ENCODE measurements at regions not wholly inside any gene's neighbourhood (a gene's known extent, or its start where the extent isn't known, plus 50 kb on each side); places are given as distances from the start of the nearest gene placed in this dataset.
"Not testable (repeated sequence)": the region's sequence is repeated elsewhere in the genome, so short reads cannot be mapped to it uniquely, and the experiment has no call there.

DNA sequence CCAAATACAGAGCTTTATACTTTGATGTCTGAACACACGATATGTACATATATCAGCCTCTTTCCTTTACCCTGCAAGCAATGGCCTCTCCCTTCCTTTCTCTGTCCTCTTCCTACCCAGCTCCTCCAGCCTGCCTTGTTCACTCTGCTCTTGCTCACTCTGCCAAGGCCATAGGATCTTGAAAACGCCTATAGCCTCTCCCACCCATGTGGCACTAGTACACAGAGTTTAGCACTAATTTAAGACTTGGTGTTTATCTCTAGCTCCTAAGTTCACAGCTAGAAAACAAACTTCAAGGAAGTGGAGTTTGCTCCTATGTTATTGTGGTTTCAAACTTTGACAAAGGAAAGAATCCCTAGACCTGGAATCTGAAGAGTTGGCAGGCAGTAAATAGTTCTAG lies 225.0 kb upstream of the RUNX1 start:
- Histone ChIP-seq H3K27me3 (ENCODE audit: control insufficient read depth in 5 of 5, insufficient read depth in 4 of 5, low read length in 5 of 5) (no peaks in the 10 kb centered on the region), H3K27ac (ENCODE audit: low read depth, low read length) (no peak overlapping the region), H3K36me3 (ENCODE audit: control insufficient read depth in 5 of 5, insufficient read depth in 5 of 5, low read length in 5 of 5) (no peaks in the 10 kb centered on the region), H3K4me1 (ENCODE audit: control insufficient read depth in 5 of 5, insufficient read depth in 5 of 5, low read length in 5 of 5) (no peaks in the 10 kb centered on the region), H3K9me3 (ENCODE audit: control insufficient read depth in 5 of 5, low read length in 5 of 5) (peaks cover 0 to 3% (median 0%) of the 10 kb centered on the region in 5 donors), H3K4me3 (ENCODE audit: low read depth in 1 of 5, low read length in 5 of 5) (no peak overlapping the region), H3K9ac (ENCODE audit: low read length in 5 of 5) (no peak overlapping the region)

GRCh38 chr21:35273333-35273732 lies 224.2 kb upstream of the RUNX1 start:
- no peaks in the 10 kb centered on the region for H3K9me3 ChIP-seq (ENCODE audit: control insufficient read depth in 5 of 5, low read length in 5 of 5)
- no peaks in the 10 kb centered on the region for H3K27me3 ChIP-seq (ENCODE audit: control insufficient read depth in 5 of 5, insufficient read depth in 4 of 5, low read length in 5 of 5)
- H3K27ac ChIP-seq (ENCODE audit: low read depth, low read length): no peak overlapping the region
- H3K36me3 ChIP-seq (ENCODE audit: control insufficient read depth in 5 of 5, insufficient read depth in 5 of 5, low read length in 5 of 5): no peaks in the 10 kb centered on the region
- no peaks in the 10 kb centered on the region for H3K4me1 ChIP-seq (ENCODE audit: control insufficient read depth in 5 of 5, insufficient read depth in 5 of 5, low read length in 5 of 5)
- H3K4me3 ChIP-seq (ENCODE audit: low read depth in 1 of 5, low read length in 5 of 5): no peak overlapping the region
- no peak overlapping the region for H3K9ac ChIP-seq (ENCODE audit: low read length in 5 of 5)

DNA sequence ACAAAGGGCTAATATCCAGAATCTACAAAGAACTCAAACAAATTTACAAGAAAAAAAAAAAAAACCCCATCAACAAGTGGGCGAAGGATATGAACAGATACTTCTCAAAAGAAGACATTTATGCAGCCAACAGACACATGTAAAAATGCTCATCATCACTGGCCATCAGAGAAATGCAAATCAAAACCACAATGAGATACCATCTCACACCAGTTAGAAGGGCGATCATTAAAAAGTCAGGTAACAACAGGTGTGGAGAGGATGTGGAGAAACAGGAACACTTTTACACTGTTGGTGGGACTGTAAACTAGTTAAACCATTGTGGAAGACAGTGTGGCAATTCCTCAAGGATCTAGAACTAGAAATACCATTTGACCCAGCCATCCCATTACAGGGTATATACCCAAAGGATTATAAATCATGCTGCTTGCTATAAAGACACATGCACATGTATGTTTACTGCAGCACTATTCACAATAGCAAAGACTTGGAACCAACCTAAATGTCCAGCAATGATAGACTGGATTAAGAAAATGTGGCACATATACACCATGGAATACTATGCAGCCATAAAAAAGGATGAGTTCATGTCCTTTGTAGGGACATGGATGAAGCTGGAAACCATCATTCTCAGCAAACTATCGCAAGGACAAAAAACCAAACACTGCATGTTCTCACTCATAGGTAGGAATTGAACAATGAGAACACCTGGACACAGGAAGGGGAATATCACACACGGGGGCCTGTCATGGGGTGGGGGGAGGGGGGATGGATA lies 222.4 kb upstream of the RUNX1 start:
- H3K9me3 ChIP-seq (ENCODE audit: control insufficient read depth in 5 of 5, low read length in 5 of 5); H3K4me3 ChIP-seq (ENCODE audit: low read depth in 1 of 5, low read length in 5 of 5); H3K36me3 ChIP-seq (ENCODE audit: control insufficient read depth in 5 of 5, insufficient read depth in 5 of 5, low read length in 5 of 5); H3K4me1 ChIP-seq (ENCODE audit: control insufficient read depth in 5 of 5, insufficient read depth in 5 of 5, low read length in 5 of 5); H3K27ac ChIP-seq (ENCODE audit: low read depth, low read length); H3K27me3 ChIP-seq (ENCODE audit: control insufficient read depth in 5 of 5, insufficient read depth in 4 of 5, low read length in 5 of 5); H3K9ac ChIP-seq (ENCODE audit: low read length in 5 of 5): not testable (repeated sequence)

DNA sequence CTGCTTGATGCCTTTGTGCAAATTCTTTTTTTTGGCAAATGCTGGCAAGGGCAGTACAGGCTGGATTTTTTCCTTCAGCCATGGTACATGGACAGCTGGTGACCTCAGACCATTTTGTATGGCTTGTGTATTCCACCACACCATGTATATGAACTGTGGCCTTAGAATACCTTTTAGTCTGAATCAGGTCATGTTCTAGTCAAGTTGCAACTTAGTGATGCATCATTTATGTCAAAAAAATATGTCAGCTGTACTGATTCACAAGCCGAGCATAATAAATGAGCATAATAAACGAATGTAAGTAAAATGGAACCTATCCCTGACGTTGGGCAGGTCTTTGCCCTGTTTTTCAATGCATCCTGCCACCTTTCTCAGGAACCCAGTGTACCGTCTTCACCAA lies 219.7 kb upstream of the RUNX1 start:
- Histone ChIP-seq H3K9ac (ENCODE audit: low read length in 5 of 5) (no peak overlapping the region), H3K4me3 (ENCODE audit: low read depth in 1 of 5, low read length in 5 of 5) (no peak overlapping the region), H3K4me1 (ENCODE audit: control insufficient read depth in 5 of 5, insufficient read depth in 5 of 5, low read length in 5 of 5) (no peaks in the 10 kb centered on the region), H3K27me3 (ENCODE audit: control insufficient read depth in 5 of 5, insufficient read depth in 4 of 5, low read length in 5 of 5) (no peaks in the 10 kb centered on the region), H3K36me3 (ENCODE audit: control insufficient read depth in 5 of 5, insufficient read depth in 5 of 5, low read length in 5 of 5) (no peaks in the 10 kb centered on the region), H3K9me3 (ENCODE audit: control insufficient read depth in 5 of 5, low read length in 5 of 5) (no peaks in the 10 kb centered on the region), H3K27ac (ENCODE audit: low read depth, low read length) (no peak overlapping the region)

GRCh38 chr21:35268261-35268660 lies 219.2 kb upstream of the RUNX1 start:
- H3K9ac ChIP-seq (ENCODE audit: low read length in 5 of 5): no peak overlapping the region
- H3K4me3 ChIP-seq (ENCODE audit: low read depth in 1 of 5, low read length in 5 of 5): no peak overlapping the region
- no peaks in the 10 kb centered on the region for H3K36me3 ChIP-seq (ENCODE audit: control insufficient read depth in 5 of 5, insufficient read depth in 5 of 5, low read length in 5 of 5)
- H3K9me3 ChIP-seq (ENCODE audit: control insufficient read depth in 5 of 5, low read length in 5 of 5): no peaks in the 10 kb centered on the region
- H3K4me1 ChIP-seq (ENCODE audit: control insufficient read depth in 5 of 5, insufficient read depth in 5 of 5, low read length in 5 of 5): no peaks in the 10 kb centered on the region
- H3K27me3 ChIP-seq (ENCODE audit: control insufficient read depth in 5 of 5, insufficient read depth in 4 of 5, low read length in 5 of 5): no peaks in the 10 kb centered on the region
- no peak overlapping the region for H3K27ac ChIP-seq (ENCODE audit: low read depth, low read length)

DNA sequence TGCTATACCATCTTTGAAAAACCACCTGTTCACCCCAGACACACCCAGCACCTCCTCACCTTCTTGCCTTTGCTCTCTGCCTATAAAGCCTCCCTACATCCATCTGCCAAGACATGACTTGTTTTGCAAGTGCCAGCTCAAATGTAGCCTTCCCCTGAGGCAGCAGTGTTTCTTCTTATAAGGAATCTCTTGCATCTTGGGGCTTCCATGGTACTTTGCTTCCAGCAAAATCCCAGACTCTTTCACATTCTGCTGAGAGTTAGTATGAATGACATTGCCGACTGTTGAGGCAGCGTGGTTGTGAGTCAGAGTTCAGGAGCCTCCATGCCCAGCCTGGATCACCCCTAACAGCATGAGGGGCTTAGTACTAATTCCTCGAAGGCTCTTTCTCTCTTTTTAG lies 217.4 kb upstream of the RUNX1 start:
- H3K4me3 ChIP-seq (ENCODE audit: low read depth in 1 of 5, low read length in 5 of 5): no peak overlapping the region
- H3K4me1 ChIP-seq (ENCODE audit: control insufficient read depth in 5 of 5, insufficient read depth in 5 of 5, low read length in 5 of 5): no peaks in the 10 kb centered on the region
- H3K36me3 ChIP-seq (ENCODE audit: control insufficient read depth in 5 of 5, insufficient read depth in 5 of 5, low read length in 5 of 5): no peaks in the 10 kb centered on the region
- H3K27ac ChIP-seq (ENCODE audit: low read depth, low read length): no peak overlapping the region
- no peak overlapping the region for H3K9ac ChIP-seq (ENCODE audit: low read length in 5 of 5)
- H3K27me3 ChIP-seq (ENCODE audit: control insufficient read depth in 5 of 5, insufficient read depth in 4 of 5, low read length in 5 of 5): no peaks in the 10 kb centered on the region
- no peaks in the 10 kb centered on the region for H3K9me3 ChIP-seq (ENCODE audit: control insufficient read depth in 5 of 5, low read length in 5 of 5)

GRCh38 chr21:35265170-35265877 lies 216.2 kb upstream of the RUNX1 start:
- no peak overlapping the region for H3K4me3 ChIP-seq (ENCODE audit: low read depth in 1 of 5, low read length in 5 of 5)
- H3K27me3 ChIP-seq (ENCODE audit: control insufficient read depth in 5 of 5, insufficient read depth in 4 of 5, low read length in 5 of 5): no peaks in the 10 kb centered on the region
- no peaks in the 10 kb centered on the region for H3K9me3 ChIP-seq (ENCODE audit: control insufficient read depth in 5 of 5, low read length in 5 of 5)
- no peak overlapping the region for H3K9ac ChIP-seq (ENCODE audit: low read length in 5 of 5)
- no peaks in the 10 kb centered on the region for H3K4me1 ChIP-seq (ENCODE audit: control insufficient read depth in 5 of 5, insufficient read depth in 5 of 5, low read length in 5 of 5)
- H3K36me3 ChIP-seq (ENCODE audit: control insufficient read depth in 5 of 5, insufficient read depth in 5 of 5, low read length in 5 of 5): no peaks in the 10 kb centered on the region
- no peak overlapping the region for H3K27ac ChIP-seq (ENCODE audit: low read depth, low read length)

GRCh38 chr21:35259457-35259856 lies 210.4 kb upstream of the RUNX1 start:
- no peak overlapping the region for H3K27ac ChIP-seq (ENCODE audit: low read depth, low read length)
- H3K27me3 ChIP-seq (ENCODE audit: control insufficient read depth in 5 of 5, insufficient read depth in 4 of 5, low read length in 5 of 5): no peaks in the 10 kb centered on the region
- peaks cover 0 to 23% (median 14%) of the 10 kb centered on the region in 5 donors for H3K4me1 ChIP-seq (ENCODE audit: control insufficient read depth in 5 of 5, insufficient read depth in 5 of 5, low read length in 5 of 5)
- no peak overlapping the region for H3K9ac ChIP-seq (ENCODE audit: low read length in 5 of 5)
- H3K9me3 ChIP-seq (ENCODE audit: control insufficient read depth in 5 of 5, low read length in 5 of 5): no peaks in the 10 kb centered on the region
- H3K36me3 ChIP-seq (ENCODE audit: control insufficient read depth in 5 of 5, insufficient read depth in 5 of 5, low read length in 5 of 5): no peaks in the 10 kb centered on the region
- H3K4me3 ChIP-seq (ENCODE audit: low read depth in 1 of 5, low read length in 5 of 5): no peak overlapping the region

DNA sequence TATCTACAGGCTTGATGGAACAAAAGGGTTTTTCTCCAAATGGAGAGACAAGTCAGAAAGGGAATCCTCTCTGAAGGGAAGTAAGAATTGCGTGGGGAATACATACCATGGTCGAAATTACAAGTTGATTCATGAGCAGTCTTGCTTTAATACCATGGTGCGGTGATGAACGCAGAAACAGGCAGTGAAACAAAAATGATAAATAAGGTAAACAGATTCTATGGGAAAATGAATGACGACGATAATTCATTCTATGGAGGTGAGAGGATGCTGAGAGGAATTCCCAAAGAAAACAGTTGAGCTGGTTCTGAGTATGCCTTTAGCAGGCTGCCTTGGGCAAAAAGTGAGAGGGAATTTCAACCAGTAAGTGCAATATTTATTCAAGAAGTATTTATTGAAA lies 209.4 kb upstream of the RUNX1 start:
- H3K9me3 ChIP-seq (ENCODE audit: control insufficient read depth in 5 of 5, low read length in 5 of 5): no peaks in the 10 kb centered on the region
- peaks cover 0 to 30% (median 14%) of the 10 kb centered on the region in 5 donors for H3K4me1 ChIP-seq (ENCODE audit: control insufficient read depth in 5 of 5, insufficient read depth in 5 of 5, low read length in 5 of 5)
- no peaks in the 10 kb centered on the region for H3K36me3 ChIP-seq (ENCODE audit: control insufficient read depth in 5 of 5, insufficient read depth in 5 of 5, low read length in 5 of 5)
- no peak overlapping the region for H3K27ac ChIP-seq (ENCODE audit: low read depth, low read length)
- H3K9ac ChIP-seq (ENCODE audit: low read length in 5 of 5): no peak overlapping the region
- no peak overlapping the region for H3K4me3 ChIP-seq (ENCODE audit: low read depth in 1 of 5, low read length in 5 of 5)
- no peaks in the 10 kb centered on the region for H3K27me3 ChIP-seq (ENCODE audit: control insufficient read depth in 5 of 5, insufficient read depth in 4 of 5, low read length in 5 of 5)

- Histone ChIP-seq H3K27ac (ENCODE audit: low read depth, low read length) (peak overlapping the region; percentile 12), H3K36me3 (ENCODE audit: control insufficient read depth in 5 of 5, insufficient read depth in 5 of 5, low read length in 5 of 5) (no peaks in the 10 kb centered on the region), H3K4me3 (ENCODE audit: low read depth in 1 of 5, low read length in 5 of 5) (no peak overlapping the region), H3K4me1 (ENCODE audit: control insufficient read depth in 5 of 5, insufficient read depth in 5 of 5, low read length in 5 of 5) (peaks cover 0 to 30% (median 14%) of the 10 kb centered on the region in 5 donors), H3K27me3 (ENCODE audit: control insufficient read depth in 5 of 5, insufficient read depth in 4 of 5, low read length in 5 of 5) (no peaks in the 10 kb centered on the region), H3K9ac (ENCODE audit: low read length in 5 of 5) (peak overlapping the region in 1 of 5 donors; percentile 15), H3K9me3 (ENCODE audit: control insufficient read depth in 5 of 5, low read length in 5 of 5) (no peaks in the 10 kb centered on the region)
Observed at GRCh38 chr21:35257413-35257812, 208.3 kb upstream of the RUNX1 start.

Measured in subcutaneous abdominal adipose tissue (tissue), 5 donors.